ENCODE measurements at regions not wholly inside any gene's neighbourhood (a gene's known extent, or its start where the extent isn't known, plus 50 kb on each side); places are given as distances from the start of the nearest gene placed in this dataset.

DNA sequence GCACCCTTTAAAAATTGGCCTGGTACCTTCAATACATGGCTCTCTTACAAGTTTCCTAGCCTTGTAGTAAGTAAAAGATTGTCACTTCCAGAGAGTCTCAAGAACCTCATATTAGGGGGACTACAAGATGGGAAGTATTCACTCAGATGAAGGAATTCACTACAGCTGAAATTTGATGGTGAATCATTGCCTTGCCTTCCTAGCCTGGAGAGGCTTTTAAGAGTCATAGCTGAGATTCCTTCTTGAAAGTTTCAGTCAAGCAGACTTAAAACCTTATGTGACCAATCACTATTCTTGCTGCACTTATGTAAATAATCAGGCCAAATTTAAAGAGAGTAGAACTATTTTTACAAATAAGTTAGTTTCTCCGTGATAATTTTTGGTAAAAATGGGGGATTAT, 451.6 kb downstream of the TRHDE start:
- TF ChIP-seq, protein P1, sequence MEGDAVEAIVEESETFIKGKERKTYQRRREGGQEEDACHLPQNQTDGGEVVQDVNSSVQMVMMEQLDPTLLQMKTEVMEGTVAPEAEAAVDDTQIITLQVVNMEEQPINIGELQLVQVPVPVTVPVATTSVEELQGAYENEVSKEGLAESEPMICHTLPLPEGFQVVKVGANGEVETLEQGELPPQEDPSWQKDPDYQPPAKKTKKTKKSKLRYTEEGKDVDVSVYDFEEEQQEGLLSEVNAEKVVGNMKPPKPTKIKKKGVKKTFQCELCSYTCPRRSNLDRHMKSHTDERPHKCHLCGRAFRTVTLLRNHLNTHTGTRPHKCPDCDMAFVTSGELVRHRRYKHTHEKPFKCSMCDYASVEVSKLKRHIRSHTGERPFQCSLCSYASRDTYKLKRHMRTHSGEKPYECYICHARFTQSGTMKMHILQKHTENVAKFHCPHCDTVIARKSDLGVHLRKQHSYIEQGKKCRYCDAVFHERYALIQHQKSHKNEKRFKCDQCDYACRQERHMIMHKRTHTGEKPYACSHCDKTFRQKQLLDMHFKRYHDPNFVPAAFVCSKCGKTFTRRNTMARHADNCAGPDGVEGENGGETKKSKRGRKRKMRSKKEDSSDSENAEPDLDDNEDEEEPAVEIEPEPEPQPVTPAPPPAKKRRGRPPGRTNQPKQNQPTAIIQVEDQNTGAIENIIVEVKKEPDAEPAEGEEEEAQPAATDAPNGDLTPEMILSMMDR (IDR thresholded peaks at IDR 0.05): no peak
- TF ChIP-seq POLR2AphosphoS5 (IDR thresholded peaks at IDR 0.05) (no peak), POLR2A (IDR thresholded peaks at IDR 0.05) (no peak), EP300 (IDR thresholded peaks at IDR 0.05) (no peak)
- 78% methylated on average over 1 of the region's 1 CpG for WGBS
- Histone ChIP-seq H3K36me3 (no peaks in the 10 kb centered on the region), H3K9me3 (no peaks in the 10 kb centered on the region), H3K27ac (no peak overlapping the region), H3K4me1 (no peaks in the 10 kb centered on the region), H3K27me3 (no peaks in the 10 kb centered on the region), H3K4me3 (no peak overlapping the region)
- DNase-seq (ENCODE audit: low spot score in 2 of 2): no peak

DNA sequence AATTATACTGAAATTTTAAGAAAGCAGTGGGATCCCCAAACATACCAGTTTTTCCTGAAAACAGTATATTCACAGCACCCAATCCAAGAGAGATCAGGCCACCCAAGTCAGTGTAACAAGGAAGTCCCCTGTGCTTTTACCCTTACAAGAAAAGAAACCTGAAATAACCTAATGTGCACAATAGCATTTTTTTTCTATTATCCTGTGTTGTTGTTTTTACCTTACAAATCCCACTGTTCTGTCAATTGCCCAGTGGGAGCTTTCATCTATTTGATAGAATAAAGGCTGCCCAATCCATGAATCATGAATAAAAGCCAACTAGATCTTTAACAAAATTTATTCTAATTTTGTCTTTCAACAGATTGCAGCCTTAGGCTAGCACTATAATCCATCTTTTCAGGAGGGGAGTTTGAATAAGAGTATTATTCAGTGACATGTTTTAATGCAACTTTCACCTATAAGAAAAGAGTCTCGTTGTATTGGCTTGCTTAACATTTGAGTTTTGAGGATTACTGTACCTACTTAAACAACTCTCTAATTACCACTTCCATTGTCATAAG, 457.4 kb downstream of the TRHDE start:
- no peak for DNase-seq (ENCODE audit: low spot score in 2 of 2)
- H3K4me1 ChIP-seq: no peaks in the 10 kb centered on the region
- no peaks in the 10 kb centered on the region for H3K36me3 ChIP-seq
- WGBS: 74% methylated on average over 1 of the region's 1 CpG
- TF ChIP-seq POLR2A (IDR thresholded peaks at IDR 0.05) (no peak), POLR2AphosphoS5 (IDR thresholded peaks at IDR 0.05) (no peak), EP300 (IDR thresholded peaks at IDR 0.05) (no peak)
- TF ChIP-seq, protein P1 (IDR thresholded peaks at IDR 0.05): no peak
- H3K9me3 ChIP-seq: no peaks in the 10 kb centered on the region
- H3K4me3 ChIP-seq: no peak overlapping the region
- no peaks in the 10 kb centered on the region for H3K27me3 ChIP-seq
- H3K27ac ChIP-seq: no peak overlapping the region

DNA sequence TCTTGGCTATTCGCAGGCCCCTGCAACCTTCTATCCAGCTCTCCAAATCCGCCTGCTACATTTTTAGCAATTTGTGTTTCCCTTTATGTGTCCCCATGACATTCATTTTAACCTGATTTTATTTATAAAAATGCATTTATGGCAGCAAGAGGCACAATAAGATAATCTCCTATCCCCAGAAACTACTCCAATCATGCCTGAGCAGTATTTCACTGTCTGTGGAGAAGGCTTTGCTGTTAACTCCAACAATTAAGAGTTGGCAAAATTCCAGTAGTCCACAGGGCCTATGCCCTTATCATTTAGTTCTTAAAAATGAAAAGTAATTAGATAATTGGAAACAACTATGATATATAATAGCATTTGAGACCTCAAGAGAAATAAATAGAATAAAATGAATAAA, 462.4 kb downstream of the TRHDE start:
- no peak for TF ChIP-seq EP300 (IDR thresholded peaks at IDR 0.05)
- TF ChIP-seq POLR2AphosphoS5 (IDR thresholded peaks at IDR 0.05): no peak
- no peak for TF ChIP-seq POLR2A (IDR thresholded peaks at IDR 0.05)
- TF ChIP-seq, protein P1 (IDR thresholded peaks at IDR 0.05): no peak
- Histone ChIP-seq H3K9me3 (no peaks in the 10 kb centered on the region), H3K4me1 (no peaks in the 10 kb centered on the region), H3K27me3 (no peaks in the 10 kb centered on the region), H3K36me3 (no peaks in the 10 kb centered on the region), H3K27ac (no peak overlapping the region), H3K4me3 (no peak overlapping the region)
- WGBS: 86% methylated on average over 2 of the region's 2 CpGs
- no peak for DNase-seq (ENCODE audit: low spot score in 2 of 2)

DNA sequence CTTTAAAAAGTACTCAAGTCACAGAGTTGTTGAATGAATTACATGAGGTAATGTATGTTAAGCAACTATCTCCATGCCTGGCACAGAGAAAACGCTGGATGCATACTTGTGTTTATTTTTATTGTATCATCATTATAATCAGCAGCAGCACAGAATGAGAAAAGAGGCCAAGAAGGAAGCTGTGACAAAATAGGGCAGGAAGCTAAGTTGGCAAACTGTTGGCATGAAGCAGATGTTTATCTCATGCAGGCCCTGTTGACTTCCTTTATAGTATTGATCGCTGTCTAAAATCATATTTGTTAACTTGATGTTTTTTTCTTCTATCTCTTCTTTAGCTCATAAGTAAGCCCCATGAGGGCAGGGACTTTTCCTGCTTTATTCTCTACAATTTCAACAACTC, 466.6 kb downstream of the TRHDE start:
- Histone ChIP-seq H3K4me1 (no peaks in the 10 kb centered on the region), H3K27ac (no peak overlapping the region), H3K36me3 (no peaks in the 10 kb centered on the region), H3K27me3 (no peaks in the 10 kb centered on the region), H3K9me3 (peaks cover 2% of the 10 kb centered on the region), H3K4me3 (no peak overlapping the region)
- TF ChIP-seq POLR2A (IDR thresholded peaks at IDR 0.05): no peak
- 44% methylated on average over 2 of the region's 2 CpGs for WGBS
- DNase-seq (ENCODE audit: low spot score in 2 of 2): no peak

DNA sequence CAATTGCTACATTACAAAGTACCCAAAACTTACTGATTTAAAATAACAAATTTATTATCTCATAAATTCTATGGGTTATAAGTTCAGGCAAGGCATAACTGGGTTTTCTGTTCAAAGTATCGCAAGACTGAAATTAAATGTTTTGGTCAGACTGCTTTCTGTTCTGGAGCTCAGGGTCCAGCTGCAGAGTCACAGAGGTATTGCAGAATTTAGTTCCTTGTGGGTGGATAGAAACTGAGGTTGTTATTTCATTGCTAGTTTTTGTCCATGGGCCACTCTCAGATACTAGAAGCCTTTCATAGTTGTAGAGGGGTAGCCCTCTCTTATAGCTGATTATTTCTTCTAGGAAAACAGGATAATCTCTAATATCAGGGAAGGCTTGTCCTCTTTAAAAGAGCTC, 467.9 kb downstream of the TRHDE start:
- TF ChIP-seq POLR2AphosphoS5 (IDR thresholded peaks at IDR 0.05): no peak
- no peak for TF ChIP-seq EP300 (IDR thresholded peaks at IDR 0.05)
- TF ChIP-seq, protein P1 (IDR thresholded peaks at IDR 0.05): no peak
- no peak for TF ChIP-seq POLR2A (IDR thresholded peaks at IDR 0.05)

DNA sequence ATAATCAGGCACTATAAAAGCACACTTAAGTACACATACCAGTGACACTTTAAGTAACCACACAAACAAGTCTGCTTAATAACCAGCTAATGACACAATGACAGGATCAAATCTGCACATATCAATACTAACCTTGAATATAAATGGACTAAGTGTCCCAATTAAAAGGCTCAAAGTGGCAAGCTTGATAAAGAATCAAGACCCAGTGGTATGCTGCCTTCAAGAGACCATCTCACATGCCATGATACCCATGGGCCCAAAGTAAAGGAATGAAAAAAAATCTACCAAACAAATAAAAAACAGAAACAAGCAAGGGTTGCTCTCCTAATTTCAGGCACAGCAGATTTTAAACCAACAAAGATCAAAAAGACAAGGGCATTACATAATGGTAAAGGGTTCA, 470.4 kb downstream of the TRHDE start:
- no peak for DNase-seq (ENCODE audit: low spot score in 2 of 2)
- TF ChIP-seq POLR2AphosphoS5 (IDR thresholded peaks at IDR 0.05) (no peak), POLR2A (IDR thresholded peaks at IDR 0.05) (no peak), EP300 (IDR thresholded peaks at IDR 0.05) (no peak)
- TF ChIP-seq, protein P1 (IDR thresholded peaks at IDR 0.05): no peak
- Histone ChIP-seq H3K27me3 (no peaks in the 10 kb centered on the region), H3K4me3 (no peak overlapping the region), H3K27ac (no peak overlapping the region), H3K9me3 (peaks cover 4% of the 10 kb centered on the region), H3K36me3 (no peaks in the 10 kb centered on the region), H3K4me1 (no peaks in the 10 kb centered on the region)

More for the DNA sequence above, 467.9 kb downstream of the TRHDE start:
- no peak overlapping the region for H3K27ac ChIP-seq
- H3K36me3 ChIP-seq: no peaks in the 10 kb centered on the region
- peaks cover 4% of the 10 kb centered on the region for H3K9me3 ChIP-seq
- DNase-seq (ENCODE audit: low spot score in 2 of 2): no peak
- no peaks in the 10 kb centered on the region for H3K4me1 ChIP-seq
- 100% methylated on average over 1 of the region's 1 CpG for WGBS
- no peak overlapping the region for H3K4me3 ChIP-seq
- no peaks in the 10 kb centered on the region for H3K27me3 ChIP-seq

Measured in suprapubic skin (tissue), 4 donors.